Fibroblast of pulmonary artery (primary cell): ENCODE measurements at regions not wholly inside any gene's neighbourhood (a gene's known extent, or its start where the extent isn't known, plus 50 kb on each side); places are given as distances from the start of the nearest gene placed in this dataset.
A peak's percentile ranks its signal among the peaks of the same experiment; 100 is the strongest.

Source experiments
- DNase-seq: peaks from one replicate; pipeline ENCODE4 v3.0.0-alpha.2; 2010; ENCODE audit warnings: low read depth
- H3K4me3 ChIP-seq: replicated peaks from 2 replicates; pipeline ENCODE4 v1.5.1; 2011; ENCODE audit warnings: low read depth, mild to moderate bottlenecking, control low read depth, low read length, moderate library complexity
- TF ChIP-seq, protein P1 (sequence below): IDR thresholded peaks from 2 replicates; pipeline ENCODE4 v1.5.1; 2011; ENCODE audit warnings: mild to moderate bottlenecking, control low read depth, low read length, inconsistent platforms; ENCODE audit errors: missing control alignments

- no peak for DNase-seq
- no peak overlapping the region for H3K4me3 ChIP-seq
- TF ChIP-seq, protein P1, sequence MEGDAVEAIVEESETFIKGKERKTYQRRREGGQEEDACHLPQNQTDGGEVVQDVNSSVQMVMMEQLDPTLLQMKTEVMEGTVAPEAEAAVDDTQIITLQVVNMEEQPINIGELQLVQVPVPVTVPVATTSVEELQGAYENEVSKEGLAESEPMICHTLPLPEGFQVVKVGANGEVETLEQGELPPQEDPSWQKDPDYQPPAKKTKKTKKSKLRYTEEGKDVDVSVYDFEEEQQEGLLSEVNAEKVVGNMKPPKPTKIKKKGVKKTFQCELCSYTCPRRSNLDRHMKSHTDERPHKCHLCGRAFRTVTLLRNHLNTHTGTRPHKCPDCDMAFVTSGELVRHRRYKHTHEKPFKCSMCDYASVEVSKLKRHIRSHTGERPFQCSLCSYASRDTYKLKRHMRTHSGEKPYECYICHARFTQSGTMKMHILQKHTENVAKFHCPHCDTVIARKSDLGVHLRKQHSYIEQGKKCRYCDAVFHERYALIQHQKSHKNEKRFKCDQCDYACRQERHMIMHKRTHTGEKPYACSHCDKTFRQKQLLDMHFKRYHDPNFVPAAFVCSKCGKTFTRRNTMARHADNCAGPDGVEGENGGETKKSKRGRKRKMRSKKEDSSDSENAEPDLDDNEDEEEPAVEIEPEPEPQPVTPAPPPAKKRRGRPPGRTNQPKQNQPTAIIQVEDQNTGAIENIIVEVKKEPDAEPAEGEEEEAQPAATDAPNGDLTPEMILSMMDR = no peak
These were observed 120.0 kb downstream of the S1PR1 start for GRCh38 chr1:101356604-101357443.

- peak; percentile 88 for DNase-seq
- TF ChIP-seq, protein P1 = peak; percentile 94
- H3K4me3 ChIP-seq = no peak overlapping the region
These were observed 120.7 kb downstream of the S1PR1 start for GRCh38 chr1:101357444-101357986.

DNA sequence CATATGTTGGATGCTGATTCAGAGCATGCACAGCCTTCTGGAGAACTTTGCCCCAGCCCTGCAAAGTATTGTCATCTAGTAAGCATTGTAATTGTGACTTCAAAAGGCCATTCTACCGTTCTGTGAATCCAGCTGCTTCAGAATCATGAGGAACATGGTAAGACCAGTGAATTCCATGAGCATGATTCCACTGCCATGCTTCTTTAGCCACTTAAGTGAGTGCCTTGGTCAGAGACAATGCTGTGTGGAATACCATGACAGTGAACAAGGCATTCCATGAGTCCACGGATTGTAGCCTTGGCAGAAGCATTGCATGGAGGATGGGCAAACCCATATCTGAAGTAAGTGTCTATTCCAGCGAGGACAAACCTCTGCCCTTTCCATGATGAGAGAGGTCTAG is 123.7 kb downstream of the S1PR1 start:
- no peak overlapping the region for H3K4me3 ChIP-seq
- TF ChIP-seq, protein P1 = no peak
- no peak for DNase-seq

GRCh38 chr1:101363891-101364318 is 127.1 kb downstream of the S1PR1 start:
- H3K4me3 ChIP-seq = no peak overlapping the region
- TF ChIP-seq, protein P1 = no peak
- DNase-seq = no peak

DNA sequence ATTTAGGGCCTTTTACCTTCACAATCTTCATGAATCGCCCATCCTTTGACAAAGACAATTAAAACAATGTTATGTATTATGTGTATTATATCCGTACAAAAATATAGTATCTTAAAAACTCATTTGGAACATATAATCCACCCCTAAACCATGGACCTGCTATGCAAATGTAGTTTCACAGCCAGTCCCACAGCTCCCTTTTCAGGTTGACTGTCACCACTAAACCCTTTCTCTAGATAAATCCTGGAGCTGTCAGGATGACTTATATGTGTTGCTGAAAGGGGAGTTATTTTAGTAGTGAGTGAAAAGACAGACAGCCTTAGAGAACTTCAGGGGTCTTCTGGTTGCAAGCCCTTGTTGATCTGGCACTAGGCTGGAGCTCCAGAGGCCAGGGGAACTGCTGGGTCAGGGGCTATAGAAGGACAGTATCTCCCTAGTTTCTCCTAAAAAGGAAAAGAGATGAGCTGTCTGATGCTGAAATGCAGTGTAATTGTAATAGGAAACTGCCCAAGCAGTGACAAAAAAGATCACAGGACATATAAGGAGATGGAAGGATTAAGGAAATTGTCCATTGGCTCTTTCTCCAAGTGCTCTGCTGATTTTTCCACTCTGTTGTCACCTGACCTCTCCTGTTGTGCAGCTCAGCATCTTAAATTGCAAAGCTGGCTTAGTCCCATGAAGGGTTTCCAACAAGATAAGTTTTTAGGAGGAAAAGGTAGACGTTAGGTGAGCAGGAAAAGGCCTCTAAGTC is 127.7 kb downstream of the S1PR1 start:
- no peak overlapping the region for H3K4me3 ChIP-seq
- TF ChIP-seq, protein P1 = no peak
- no peak for DNase-seq

- no peak for DNase-seq
- TF ChIP-seq, protein P1 = no peak
- no peak overlapping the region for H3K4me3 ChIP-seq
These were observed 128.4 kb downstream of the S1PR1 start for GRCh38 chr1:101365186-101365585.
